ENCODE measurements at regions not wholly inside any gene's neighbourhood (a gene's known extent, or its start where the extent isn't known, plus 50 kb on each side); places are given as distances from the start of the nearest gene placed in this dataset.
A peak's percentile ranks its signal among the peaks of the same experiment; 100 is the strongest.

DNA sequence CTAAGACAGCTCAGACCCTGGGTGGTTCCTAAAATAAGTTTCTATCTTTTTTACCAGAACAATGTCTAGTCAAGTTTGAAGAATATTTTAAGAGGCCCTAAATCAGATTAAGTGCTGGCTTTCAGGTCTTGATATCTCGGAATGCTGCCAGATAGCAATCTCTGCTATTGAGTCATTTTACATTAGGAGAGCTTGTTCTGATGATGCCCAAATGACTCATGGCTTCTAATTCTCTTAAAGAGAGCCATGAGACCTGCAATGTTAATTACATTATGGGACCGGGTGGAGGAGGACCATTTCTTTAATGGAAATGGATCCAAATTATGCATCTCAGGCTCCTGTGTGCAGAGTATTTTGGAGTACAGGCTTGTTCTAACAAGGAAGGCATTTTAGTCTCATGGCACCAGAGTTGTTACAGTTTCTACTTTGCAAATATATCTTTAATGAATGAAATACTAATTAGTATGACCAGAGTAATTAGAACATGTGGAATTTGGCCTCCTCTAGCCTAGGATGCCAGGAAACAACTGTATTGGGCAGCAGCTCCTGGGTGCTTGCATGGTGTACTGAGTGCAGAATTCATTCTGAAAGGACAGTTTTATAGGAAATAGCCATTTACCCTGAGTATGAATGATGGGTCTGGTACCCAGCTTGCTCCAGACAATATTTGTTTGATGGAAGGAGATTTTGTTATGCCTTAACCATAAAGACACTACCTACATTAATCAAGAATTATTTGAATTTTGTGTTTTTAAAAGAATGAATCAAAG is 94.0 kb upstream of the SULT1C3 start:
- no peak for DNase-seq

DNA sequence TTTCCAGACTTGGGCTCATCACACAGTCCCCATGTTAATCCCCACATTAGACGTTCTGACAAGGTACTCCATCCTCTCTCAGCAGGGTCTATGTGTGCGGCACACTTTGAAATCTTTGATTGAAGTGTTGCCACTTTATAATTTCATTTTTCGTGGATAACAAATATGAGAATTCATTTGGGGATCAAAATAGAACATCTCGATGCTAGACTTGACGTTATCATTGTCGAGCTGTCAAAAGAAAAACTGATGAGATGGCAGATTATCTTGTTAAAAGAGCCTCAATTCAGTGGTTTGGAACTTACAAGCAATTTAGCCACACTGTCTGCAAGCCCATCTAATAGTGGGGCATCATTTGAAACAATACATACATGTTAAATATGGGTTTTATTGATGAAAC is 91.2 kb upstream of the SULT1C3 start:
- DNase-seq: no peak

DNA sequence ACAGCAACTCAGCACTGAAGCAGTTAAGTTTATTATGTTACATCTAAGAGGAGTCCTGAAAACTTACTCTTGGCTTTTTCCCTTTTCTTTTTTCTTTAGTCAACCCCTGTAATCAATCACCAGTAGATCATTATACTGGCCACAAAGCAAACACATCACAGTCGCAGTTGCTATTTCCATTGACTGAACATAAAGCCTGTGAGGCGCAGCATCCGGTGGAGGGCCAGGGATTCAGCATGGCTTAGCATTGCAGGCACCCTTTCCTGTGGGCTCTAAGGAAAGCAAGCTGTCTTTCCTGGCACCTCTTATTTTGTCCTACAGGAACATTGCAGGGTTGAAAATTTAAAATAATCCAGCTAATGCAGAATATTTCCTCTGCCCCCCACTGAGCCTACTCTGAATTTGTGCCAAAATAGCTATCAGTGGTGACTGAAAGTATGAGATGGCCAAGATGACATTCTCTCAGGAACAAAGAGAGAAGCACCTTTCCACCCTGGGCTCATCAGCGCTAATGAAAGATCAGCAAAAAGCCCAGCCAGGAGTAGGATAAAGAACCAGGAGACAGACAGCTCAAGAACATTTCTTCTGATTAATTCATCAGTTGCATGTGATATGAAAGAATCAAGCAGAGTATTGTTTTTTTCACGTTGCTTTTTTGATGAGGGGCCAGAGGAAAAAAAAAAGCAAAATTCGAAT is 85.3 kb upstream of the SULT1C3 start:
- DNase-seq: no peak

DNA sequence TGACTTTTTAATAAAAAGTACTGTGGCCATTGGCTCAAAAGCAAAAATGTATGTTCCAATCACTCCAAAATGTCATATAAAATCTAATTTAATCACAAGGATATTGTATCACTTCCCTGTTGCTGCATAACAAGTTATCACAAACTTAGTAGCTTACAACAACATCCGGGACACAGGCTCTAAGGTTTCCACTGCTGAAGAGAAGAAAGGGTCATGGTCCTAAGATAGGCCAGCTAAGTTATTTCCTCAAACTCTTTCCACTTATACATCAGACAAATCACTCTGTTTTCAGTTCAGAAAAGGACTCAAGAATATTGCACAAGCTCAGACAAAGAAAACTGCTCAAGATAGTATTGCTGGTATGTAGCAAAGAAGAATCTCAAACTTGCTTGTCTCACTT is 78.5 kb upstream of the SULT1C3 start:
- no peak for DNase-seq

DNA sequence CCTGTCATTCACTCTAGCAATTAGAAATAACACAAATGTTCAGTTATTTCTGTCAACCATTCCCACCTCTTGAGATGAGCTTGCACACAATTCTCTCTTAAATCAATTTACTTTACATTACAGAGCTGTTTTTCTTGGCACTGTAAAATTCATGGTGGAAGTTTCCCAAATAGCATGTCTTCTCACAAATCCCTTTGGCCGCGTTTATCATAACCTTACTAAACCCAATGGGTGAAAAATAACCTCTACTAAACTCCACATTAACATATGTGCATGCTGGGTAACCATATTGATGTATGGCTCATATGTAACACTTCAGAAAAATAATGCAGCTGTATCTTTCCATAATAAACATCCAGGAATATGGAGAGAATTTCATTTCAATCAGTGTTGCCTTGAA is 75.5 kb upstream of the SULT1C3 start:
- DNase-seq: no peak

DNA sequence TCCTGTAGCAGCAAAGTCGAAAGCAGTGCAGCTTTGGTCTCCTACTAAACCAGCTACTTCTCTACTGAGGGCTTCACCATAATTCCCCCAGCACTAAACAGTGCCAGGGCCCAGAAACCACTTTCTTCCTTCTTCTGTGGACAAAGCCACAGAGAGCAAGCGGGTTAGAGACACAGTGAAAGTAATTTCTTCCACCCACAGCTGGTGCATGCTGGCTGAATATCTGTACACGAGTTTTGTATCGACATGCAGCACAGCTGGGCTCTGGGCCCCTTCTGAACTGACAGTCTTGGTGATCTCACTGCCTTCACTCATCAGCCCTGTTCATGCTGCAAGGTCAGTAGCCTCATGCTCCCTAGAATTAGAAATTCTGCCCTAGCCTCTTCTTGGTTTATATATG is 74.0 kb upstream of the SULT1C3 start:
- DNase-seq: no peak

DNA sequence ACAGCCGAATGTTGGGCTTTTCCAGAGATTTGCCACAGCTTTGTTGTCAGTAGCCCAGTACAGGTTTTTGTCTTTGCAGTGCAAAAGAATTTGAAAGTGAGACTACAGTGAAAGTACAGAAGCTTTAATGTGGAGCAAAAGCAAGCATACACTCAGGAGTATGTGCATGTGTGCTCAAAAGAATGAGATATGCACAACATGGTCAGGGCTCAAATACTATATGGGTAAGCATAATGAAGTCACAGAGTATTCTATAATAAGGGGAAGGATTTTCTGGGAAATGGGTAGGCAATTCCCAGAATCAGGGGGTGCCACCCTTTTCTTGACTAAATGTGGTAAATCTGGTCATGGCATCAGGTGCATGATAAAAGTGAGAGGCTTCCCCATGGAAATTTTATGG is 72.1 kb upstream of the SULT1C3 start:
- no peak for DNase-seq

DNA sequence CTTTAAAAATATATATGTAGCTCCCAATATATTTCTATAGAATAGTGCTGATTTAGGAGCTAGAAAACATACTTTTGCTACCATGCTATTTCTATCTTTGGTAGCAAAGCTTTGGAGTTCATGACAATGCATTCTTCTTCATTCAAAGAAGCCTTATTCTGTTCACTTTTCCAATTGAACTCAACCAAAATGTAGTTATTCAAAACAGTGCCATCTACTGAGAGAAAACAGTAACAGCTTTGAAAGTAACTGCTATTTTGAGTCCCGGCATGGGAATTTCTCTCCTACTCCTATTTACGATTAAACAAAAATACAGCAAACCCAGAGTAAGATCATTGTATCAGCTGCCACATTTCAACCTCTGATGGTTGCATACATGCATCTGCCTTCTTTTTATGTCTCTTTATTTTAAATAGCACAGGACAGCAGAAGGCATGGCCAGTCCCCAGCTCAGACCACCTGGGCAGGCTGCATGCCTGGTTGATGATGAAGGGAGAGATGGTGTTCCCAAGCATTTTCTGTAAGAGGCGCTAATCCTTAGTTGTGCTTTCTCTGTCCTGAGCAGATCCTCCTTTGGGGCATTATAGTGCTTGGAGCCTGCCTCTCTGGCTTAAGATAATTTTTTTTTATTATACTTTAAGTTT is 69.7 kb upstream of the SULT1C3 start:
- DNase-seq: no peak

DNA sequence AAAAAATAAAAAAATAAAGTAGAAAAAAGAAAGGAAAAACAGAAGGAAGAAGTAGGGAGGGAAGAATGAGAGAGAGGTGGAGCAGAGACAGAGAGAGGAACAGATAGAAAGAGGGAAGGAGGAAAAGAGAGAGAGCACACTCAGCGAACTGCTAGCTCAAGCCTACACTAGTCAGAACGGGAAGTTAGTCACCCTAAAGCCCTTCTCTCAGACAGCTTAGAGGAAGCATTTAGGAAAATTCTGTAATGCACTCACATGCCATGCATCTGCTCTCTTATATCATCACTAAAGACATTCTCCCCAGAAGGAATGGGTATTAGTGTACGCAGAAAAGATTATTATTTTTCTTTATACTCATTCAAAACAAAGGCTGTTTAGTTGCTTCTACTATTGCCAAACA is 68.1 kb upstream of the SULT1C3 start:
- no peak for DNase-seq

DNA sequence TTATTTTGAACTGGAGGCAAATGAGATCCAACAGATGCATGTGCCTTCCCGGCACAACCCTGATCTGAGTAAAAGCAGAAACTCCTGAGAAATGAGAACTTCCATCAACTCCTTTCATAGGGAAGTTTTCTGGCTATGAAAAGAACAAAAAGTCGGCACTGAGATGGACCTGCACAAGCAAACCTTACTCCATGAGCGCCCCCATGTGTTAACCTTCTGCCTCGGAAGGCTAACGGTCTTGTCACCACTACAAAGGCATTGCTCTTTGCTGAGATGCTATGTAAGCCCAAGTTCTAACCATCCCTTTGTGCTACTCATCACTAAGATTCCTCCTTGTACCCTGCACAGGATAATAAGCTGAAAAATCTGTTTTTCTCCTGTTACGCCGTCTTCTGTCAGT is 57.3 kb upstream of the SULT1C3 start:
- peak; percentile 12 for DNase-seq

DNA sequence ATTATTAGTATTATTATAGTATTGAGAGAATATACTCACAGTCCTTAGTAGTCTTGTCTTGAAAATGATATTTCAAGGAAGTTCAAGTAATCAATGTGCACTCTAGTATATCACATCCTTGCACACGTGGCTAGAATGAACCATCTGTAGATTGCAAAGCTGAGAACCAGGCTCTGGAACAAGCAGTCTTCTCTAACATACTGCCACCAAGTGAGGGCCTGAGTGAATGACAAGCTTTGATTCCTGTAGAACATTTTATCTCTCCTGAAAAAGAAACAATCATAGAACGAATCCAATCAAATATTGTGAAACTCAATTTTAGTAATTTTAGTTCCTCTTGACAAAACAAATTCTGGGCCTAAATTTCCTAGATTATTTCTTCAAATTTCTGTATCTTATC is 55.3 kb upstream of the SULT1C3 start:
- no peak for DNase-seq

DNA sequence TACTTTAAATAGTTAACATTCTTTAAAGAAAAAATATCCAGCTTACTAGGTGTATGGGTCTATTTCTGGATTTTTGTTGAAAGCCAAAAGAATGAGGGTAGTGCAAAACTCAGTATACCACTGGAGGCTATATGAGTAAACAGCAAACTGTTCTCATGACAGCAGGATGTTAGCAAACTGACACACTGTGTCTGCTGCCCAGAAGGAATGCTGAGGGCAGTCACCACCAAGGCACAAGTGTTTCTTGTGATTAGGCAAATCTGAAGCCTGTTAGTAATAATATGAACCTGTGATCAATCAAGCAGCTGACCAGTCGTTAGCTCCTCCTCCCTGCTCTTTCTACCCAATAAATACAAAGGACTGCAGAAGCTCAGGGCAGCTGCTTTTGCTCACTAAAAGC is 50.5 kb upstream of the SULT1C3 start:
- no peak for DNase-seq

All from NCI-H524 treated with DMSO at 0.1 percent for 48 hours (cell line).